ENCODE measurements at regions not wholly inside any gene's neighbourhood (a gene's known extent, or its start where the extent isn't known, plus 50 kb on each side); places are given as distances from the start of the nearest gene placed in this dataset.

DNA sequence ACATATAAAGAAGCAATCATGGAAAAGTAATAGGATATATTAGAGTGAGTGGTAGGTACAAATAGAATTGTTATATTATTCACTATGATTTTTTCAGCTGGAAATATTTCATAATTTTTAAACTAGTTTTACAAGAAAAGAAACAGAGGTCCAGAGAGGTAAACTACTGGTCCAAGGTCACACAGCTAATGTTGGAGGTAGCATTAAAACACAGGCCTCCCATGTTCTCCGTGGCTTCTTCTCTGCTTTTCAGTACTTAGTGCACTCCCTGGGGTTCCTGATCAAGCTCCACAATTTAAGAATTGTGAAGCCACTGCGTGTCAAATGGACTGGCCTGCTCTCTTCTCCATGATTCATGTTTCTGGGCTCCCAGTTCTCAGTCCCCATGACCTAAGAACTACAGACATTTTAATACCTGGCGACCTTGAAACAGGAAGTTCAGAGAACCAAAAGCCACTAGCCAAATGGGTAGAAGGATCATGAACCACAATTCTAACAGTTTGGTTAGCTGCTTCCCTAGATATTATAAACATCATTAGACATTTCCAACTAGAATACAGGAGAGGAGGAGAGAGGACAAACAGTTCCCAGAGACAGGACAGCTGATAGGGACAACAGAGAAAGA is 172.0 kb upstream of the KLF3 start:
- H2AK5ac ChIP-seq (ENCODE audit: low read depth, low read length): no peak overlapping the region
- peaks cover 2% of the 10 kb centered on the region; the same call in 1 of the 2 replicates for H3K27me3 ChIP-seq (ENCODE audit: control insufficient read depth, insufficient read depth, low read length)
- no peak overlapping the region for H2AK9ac ChIP-seq (replicated peaks; ENCODE audit: low read depth, low read length, poor library complexity)
- 60% methylated on average over 1 of the region's 3 CpGs; no CpG with 5 or more reads in 1 of the 2 experiments for WGBS, 2 experiments (ENCODE audit: extremely low coverage in 2 of 2, insufficient read length in 1 of 2)
- no peak overlapping the region for H4K91ac ChIP-seq (ENCODE audit: insufficient read depth, low read depth, low read length)
- DNase-seq (no peak), ATAC-seq (ENCODE audit: low read depth) (no peak)
- H3K9me1 ChIP-seq (ENCODE audit: insufficient read depth, low read length): no peaks in the 10 kb centered on the region
- no peak overlapping the region for H2BK15ac ChIP-seq (ENCODE audit: low read depth, low read length)
- intact Hi-C loops (cut with micrococcal nuclease) (no loop called here), in situ Hi-C loops (cut with MboI; ENCODE audit: low sequenced_read_pairs) (loop anchor here (25.0 kb wide), 1 partner anchor 105 kb away; no protein-coding TSS in a partner anchor), dilution Hi-C loops (cut with HindIII; ENCODE audit: low sequenced_read_pairs, unreplicated experiment) (no loop called here)
- H4K5ac ChIP-seq (ENCODE audit: low read depth, low read length): no peak overlapping the region
- H2BK20ac ChIP-seq (ENCODE audit: low read depth, low read length): no peak overlapping the region
- CTCF ChIA-PET: no interaction called here
- no peak overlapping the region for H2BK5ac ChIP-seq (ENCODE audit: low read depth, low read length, poor library complexity, severe bottlenecking)
- no peaks in the 10 kb centered on the region for H3K79me1 ChIP-seq (ENCODE audit: low read depth in 1 of 2, low read length in 2 of 2)
- H3K9me3 ChIP-seq (ENCODE audit: control insufficient read depth, insufficient read depth, low read length): no peaks in the 10 kb centered on the region
- POLR2A ChIA-PET (ENCODE audit: unreplicated experiment): no interaction called here
- no TSS peak for BruUV-seq (replicated peaks)
- no peak overlapping the region for H3K9ac ChIP-seq (ENCODE audit: low read depth, low read length)
- H3K4me1 ChIP-seq (ENCODE audit: control insufficient read depth, insufficient read depth, low read length): no peaks in the 10 kb centered on the region
- no peak overlapping the region for H3K27ac ChIP-seq (ENCODE audit: insufficient read depth, low read length)
- no peak overlapping the region for H3K18ac ChIP-seq (ENCODE audit: low read depth, low read length)
- no peak overlapping the region for H3K4me3 ChIP-seq (ENCODE audit: insufficient read depth, low read depth, low read length)
- H3K4ac ChIP-seq (ENCODE audit: low read depth, low read length): no peak overlapping the region
- no peak overlapping the region for H4K8ac ChIP-seq (ENCODE audit: low read depth in 2 of 2, low read length in 2 of 2)
- no peaks in the 10 kb centered on the region for H4K20me1 ChIP-seq (ENCODE audit: insufficient read depth, low read length)
- no peak overlapping the region for H3K56ac ChIP-seq (ENCODE audit: extremely low read depth, insufficient read depth, low read length)
- H3K14ac ChIP-seq (replicated peaks; ENCODE audit: low read depth, low read length): no peak overlapping the region
- no peak overlapping the region for H2AFZ ChIP-seq (replicated peaks; ENCODE audit: low read length, poor library complexity)
- TF ChIP-seq MAFK (IDR thresholded peaks at IDR 0.05; ENCODE audit: low read depth, low read length): no peak
- no peak for TF ChIP-seq RAD21 (IDR thresholded peaks at IDR 0.05; ENCODE audit: low read length)
- no peak for TF ChIP-seq CHD1 (IDR thresholded peaks at IDR 0.05; ENCODE audit: low read depth, low read length)
- TF ChIP-seq SMC3 (IDR thresholded peaks at IDR 0.05; ENCODE audit: low read depth, low read length): no peak
- TF ChIP-seq, protein P1, sequence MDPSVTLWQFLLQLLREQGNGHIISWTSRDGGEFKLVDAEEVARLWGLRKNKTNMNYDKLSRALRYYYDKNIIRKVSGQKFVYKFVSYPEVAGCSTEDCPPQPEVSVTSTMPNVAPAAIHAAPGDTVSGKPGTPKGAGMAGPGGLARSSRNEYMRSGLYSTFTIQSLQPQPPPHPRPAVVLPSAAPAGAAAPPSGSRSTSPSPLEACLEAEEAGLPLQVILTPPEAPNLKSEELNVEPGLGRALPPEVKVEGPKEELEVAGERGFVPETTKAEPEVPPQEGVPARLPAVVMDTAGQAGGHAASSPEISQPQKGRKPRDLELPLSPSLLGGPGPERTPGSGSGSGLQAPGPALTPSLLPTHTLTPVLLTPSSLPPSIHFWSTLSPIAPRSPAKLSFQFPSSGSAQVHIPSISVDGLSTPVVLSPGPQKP (IDR thresholded peaks at IDR 0.05; ENCODE audit: borderline replicate concordance, low read depth, low read length): no peak
- no peak for TF ChIP-seq NFE2L2 (IDR thresholded peaks at IDR 0.05; ENCODE audit: low read depth, low read length)
- TF ChIP-seq, protein P2, sequence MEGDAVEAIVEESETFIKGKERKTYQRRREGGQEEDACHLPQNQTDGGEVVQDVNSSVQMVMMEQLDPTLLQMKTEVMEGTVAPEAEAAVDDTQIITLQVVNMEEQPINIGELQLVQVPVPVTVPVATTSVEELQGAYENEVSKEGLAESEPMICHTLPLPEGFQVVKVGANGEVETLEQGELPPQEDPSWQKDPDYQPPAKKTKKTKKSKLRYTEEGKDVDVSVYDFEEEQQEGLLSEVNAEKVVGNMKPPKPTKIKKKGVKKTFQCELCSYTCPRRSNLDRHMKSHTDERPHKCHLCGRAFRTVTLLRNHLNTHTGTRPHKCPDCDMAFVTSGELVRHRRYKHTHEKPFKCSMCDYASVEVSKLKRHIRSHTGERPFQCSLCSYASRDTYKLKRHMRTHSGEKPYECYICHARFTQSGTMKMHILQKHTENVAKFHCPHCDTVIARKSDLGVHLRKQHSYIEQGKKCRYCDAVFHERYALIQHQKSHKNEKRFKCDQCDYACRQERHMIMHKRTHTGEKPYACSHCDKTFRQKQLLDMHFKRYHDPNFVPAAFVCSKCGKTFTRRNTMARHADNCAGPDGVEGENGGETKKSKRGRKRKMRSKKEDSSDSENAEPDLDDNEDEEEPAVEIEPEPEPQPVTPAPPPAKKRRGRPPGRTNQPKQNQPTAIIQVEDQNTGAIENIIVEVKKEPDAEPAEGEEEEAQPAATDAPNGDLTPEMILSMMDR (conservative IDR thresholded peaks at IDR 0.05; ENCODE audit: low read depth, low read length): no peak
- no peak for TF ChIP-seq POLR2A (IDR thresholded peaks at IDR 0.05; ENCODE audit: low read depth, low read length)
- no peak for TF ChIP-seq FOS (IDR thresholded peaks at IDR 0.05; ENCODE audit: low read depth, low read length)
- no peak for TF ChIP-seq RCOR1 (IDR thresholded peaks at IDR 0.05; ENCODE audit: insufficient replicate concordance, low read length)
- no peak overlapping the region for H3K4me2 ChIP-seq (ENCODE audit: low read depth, low read length)
- H2BK120ac ChIP-seq (ENCODE audit: low read depth, low read length): no peak overlapping the region
- no peak overlapping the region for H3K23ac ChIP-seq (ENCODE audit: low read depth, low read length)
- H3K36me3 ChIP-seq (ENCODE audit: control insufficient read depth, insufficient read depth, low read length): no peaks in the 10 kb centered on the region

Data from IMR-90 (cell line).